ENCODE measurements at regions not wholly inside any gene's neighbourhood (a gene's known extent, or its start where the extent isn't known, plus 50 kb on each side); places are given as distances from the start of the nearest gene placed in this dataset.

DNA sequence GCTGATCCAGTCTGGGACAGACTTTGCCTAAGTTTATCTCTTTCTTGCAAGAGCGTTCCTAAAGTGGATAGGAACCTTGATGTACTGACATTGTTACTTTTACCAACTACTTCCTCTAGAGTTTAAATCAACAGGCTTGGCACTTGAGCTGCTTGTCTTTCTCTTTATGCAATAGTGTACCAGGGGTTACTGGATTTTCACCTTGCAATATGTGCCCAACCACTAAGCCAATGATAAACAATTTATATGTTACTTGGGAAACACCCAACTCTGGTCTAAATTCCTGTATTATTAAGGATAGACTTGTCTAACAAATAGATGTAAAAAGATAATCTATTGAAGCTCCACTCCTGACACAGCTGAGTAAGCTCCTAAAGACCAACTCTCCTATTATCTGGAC, 470.2 kb downstream of the SH2D4B start:
- Histone ChIP-seq H3K4me1 (ENCODE audit: control insufficient read depth, insufficient read depth, low read length) (no peaks in the 10 kb centered on the region), H3K4ac (ENCODE audit: low read depth, low read length) (no peak overlapping the region), H3K14ac (replicated peaks; ENCODE audit: low read depth, low read length) (no peak overlapping the region), H4K8ac (ENCODE audit: low read depth in 2 of 2, low read length in 2 of 2) (no peak overlapping the region), H3K56ac (ENCODE audit: extremely low read depth, insufficient read depth, low read length) (no peak overlapping the region), H3K27me3 (ENCODE audit: control insufficient read depth, insufficient read depth, low read length) (no peaks in the 10 kb centered on the region), H3K36me3 (ENCODE audit: control insufficient read depth, insufficient read depth, low read length) (no peaks in the 10 kb centered on the region), H2AK9ac (replicated peaks; ENCODE audit: low read depth, low read length, poor library complexity) (no peak overlapping the region), H4K5ac (ENCODE audit: low read depth, low read length) (no peak overlapping the region), H2BK120ac (ENCODE audit: low read depth, low read length) (no peak overlapping the region), H3K9ac (ENCODE audit: low read depth, low read length) (no peak overlapping the region), H3K23ac (ENCODE audit: low read depth, low read length) (no peak overlapping the region), H4K20me1 (ENCODE audit: insufficient read depth, low read length) (no peaks in the 10 kb centered on the region), H2AFZ (replicated peaks; ENCODE audit: low read length, poor library complexity) (no peak overlapping the region), H3K4me2 (ENCODE audit: low read depth, low read length) (no peak overlapping the region), H3K18ac (ENCODE audit: low read depth, low read length) (no peak overlapping the region), H3K9me1 (ENCODE audit: insufficient read depth, low read length) (no peaks in the 10 kb centered on the region), H3K9me3 (ENCODE audit: control insufficient read depth, insufficient read depth, low read length) (peaks cover 1% of the 10 kb centered on the region), H3K27ac (ENCODE audit: insufficient read depth, low read length) (no peak overlapping the region), H3K4me3 (ENCODE audit: insufficient read depth, low read depth, low read length) (no peak overlapping the region), H4K91ac (ENCODE audit: insufficient read depth, low read depth, low read length) (no peak overlapping the region), H2BK5ac (ENCODE audit: low read depth, low read length, poor library complexity, severe bottlenecking) (no peak overlapping the region), H2BK20ac (ENCODE audit: low read depth, low read length) (no peak overlapping the region), H2AK5ac (ENCODE audit: low read depth, low read length) (no peak overlapping the region), H2BK15ac (ENCODE audit: low read depth, low read length) (no peak overlapping the region), H3K79me1 (ENCODE audit: low read depth in 1 of 2, low read length in 2 of 2) (no peaks in the 10 kb centered on the region)
- ATAC-seq (ENCODE audit: low read depth) (no peak), DNase-seq (no peak)
- TF ChIP-seq RAD21 (IDR thresholded peaks at IDR 0.05; ENCODE audit: low read length) (no peak), MAFK (IDR thresholded peaks at IDR 0.05; ENCODE audit: low read depth, low read length) (no peak), POLR2A (IDR thresholded peaks at IDR 0.05; ENCODE audit: low read depth, low read length) (no peak), CHD1 (IDR thresholded peaks at IDR 0.05; ENCODE audit: low read depth, low read length) (no peak)
- TF ChIP-seq, protein P1, sequence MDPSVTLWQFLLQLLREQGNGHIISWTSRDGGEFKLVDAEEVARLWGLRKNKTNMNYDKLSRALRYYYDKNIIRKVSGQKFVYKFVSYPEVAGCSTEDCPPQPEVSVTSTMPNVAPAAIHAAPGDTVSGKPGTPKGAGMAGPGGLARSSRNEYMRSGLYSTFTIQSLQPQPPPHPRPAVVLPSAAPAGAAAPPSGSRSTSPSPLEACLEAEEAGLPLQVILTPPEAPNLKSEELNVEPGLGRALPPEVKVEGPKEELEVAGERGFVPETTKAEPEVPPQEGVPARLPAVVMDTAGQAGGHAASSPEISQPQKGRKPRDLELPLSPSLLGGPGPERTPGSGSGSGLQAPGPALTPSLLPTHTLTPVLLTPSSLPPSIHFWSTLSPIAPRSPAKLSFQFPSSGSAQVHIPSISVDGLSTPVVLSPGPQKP (IDR thresholded peaks at IDR 0.05; ENCODE audit: borderline replicate concordance, low read depth, low read length) = no peak
- TF ChIP-seq, protein P2, sequence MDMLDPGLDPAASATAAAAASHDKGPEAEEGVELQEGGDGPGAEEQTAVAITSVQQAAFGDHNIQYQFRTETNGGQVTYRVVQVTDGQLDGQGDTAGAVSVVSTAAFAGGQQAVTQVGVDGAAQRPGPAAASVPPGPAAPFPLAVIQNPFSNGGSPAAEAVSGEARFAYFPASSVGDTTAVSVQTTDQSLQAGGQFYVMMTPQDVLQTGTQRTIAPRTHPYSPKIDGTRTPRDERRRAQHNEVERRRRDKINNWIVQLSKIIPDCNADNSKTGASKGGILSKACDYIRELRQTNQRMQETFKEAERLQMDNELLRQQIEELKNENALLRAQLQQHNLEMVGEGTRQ (IDR thresholded peaks at IDR 0.05; ENCODE audit: low read depth, low read length) = no peak
- in situ Hi-C loops (cut with MboI; ENCODE audit: low sequenced_read_pairs) = no loop called here
- dilution Hi-C loops (cut with HindIII; ENCODE audit: low sequenced_read_pairs, unreplicated experiment) = no loop called here
- BruUV-seq (replicated peaks) = no TSS peak
- WGBS, 2 experiments (ENCODE audit: extremely low coverage in 2 of 2, insufficient read length in 1 of 2) = no CpG with 5 or more reads among the region's 1 CpG
- CTCF ChIA-PET = no interaction called here
- POLR2A ChIA-PET (ENCODE audit: unreplicated experiment) = no interaction called here
- intact Hi-C loops (cut with micrococcal nuclease) = no loop called here

Measured in IMR-90 (cell line).